ENCODE measurements at regions not wholly inside any gene's neighbourhood (a gene's known extent, or its start where the extent isn't known, plus 50 kb on each side); places are given as distances from the start of the nearest gene placed in this dataset.

DNA sequence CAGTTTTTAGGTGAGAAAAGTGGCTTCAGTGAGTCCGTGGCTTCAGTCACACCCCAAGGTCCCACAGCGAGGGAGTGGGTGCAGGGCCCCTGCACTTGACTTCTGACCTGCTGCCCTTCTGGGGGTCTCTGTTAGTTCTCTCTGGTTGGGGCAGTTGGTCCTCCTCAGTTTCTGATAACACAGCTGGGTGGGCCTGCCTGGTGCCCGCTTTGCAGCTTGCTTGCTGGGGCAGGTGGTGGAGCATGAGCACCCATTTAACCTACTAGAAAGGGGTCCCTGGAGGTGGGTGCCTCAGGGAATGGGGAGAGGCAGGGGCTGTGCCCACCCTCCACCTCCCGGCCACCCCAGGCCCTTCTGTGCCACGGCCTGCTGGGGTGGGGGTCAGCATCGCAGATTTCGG lies 83.2 kb downstream of the ASB1 start:
- TF ChIP-seq, protein P1, sequence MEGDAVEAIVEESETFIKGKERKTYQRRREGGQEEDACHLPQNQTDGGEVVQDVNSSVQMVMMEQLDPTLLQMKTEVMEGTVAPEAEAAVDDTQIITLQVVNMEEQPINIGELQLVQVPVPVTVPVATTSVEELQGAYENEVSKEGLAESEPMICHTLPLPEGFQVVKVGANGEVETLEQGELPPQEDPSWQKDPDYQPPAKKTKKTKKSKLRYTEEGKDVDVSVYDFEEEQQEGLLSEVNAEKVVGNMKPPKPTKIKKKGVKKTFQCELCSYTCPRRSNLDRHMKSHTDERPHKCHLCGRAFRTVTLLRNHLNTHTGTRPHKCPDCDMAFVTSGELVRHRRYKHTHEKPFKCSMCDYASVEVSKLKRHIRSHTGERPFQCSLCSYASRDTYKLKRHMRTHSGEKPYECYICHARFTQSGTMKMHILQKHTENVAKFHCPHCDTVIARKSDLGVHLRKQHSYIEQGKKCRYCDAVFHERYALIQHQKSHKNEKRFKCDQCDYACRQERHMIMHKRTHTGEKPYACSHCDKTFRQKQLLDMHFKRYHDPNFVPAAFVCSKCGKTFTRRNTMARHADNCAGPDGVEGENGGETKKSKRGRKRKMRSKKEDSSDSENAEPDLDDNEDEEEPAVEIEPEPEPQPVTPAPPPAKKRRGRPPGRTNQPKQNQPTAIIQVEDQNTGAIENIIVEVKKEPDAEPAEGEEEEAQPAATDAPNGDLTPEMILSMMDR (IDR thresholded peaks at IDR 0.05; ENCODE audit: low read depth, low read length), result no peak
- TF ChIP-seq EZH2phosphoT487 (IDR thresholded peaks at IDR 0.05; ENCODE audit: low read depth), result no peak
